Stomach smooth muscle (tissue), 2 donors: ENCODE measurements at regions not wholly inside any gene's neighbourhood (a gene's known extent, or its start where the extent isn't known, plus 50 kb on each side); places are given as distances from the start of the nearest gene placed in this dataset.

Experiments used
- H3K27ac ChIP-seq: one replicate; pipeline ENCODE4 v1.7.0; 2013; ENCODE audit warnings: mild to moderate bottlenecking, low read length, inconsistent platforms
- H3K27me3 ChIP-seq, 2 donors: one replicate each; pipeline ENCODE4 v1.7.0; 2013; ENCODE audit warnings: low read length in 2 of 2; ENCODE audit not compliant: insufficient read depth in 2 of 2, control insufficient read depth in 1 of 2
- H3K36me3 ChIP-seq, 2 donors: one replicate each; pipeline ENCODE4 v1.7.0; 2013; ENCODE audit warnings: low read length in 2 of 2; ENCODE audit not compliant: control insufficient read depth in 2 of 2, insufficient read depth in 2 of 2
- H3K4me1 ChIP-seq: one replicate; pipeline ENCODE4 v1.7.0; 2013; ENCODE audit warnings: low read length; ENCODE audit not compliant: control insufficient read depth, insufficient read depth
- H3K4me3 ChIP-seq, 2 donors: one replicate each; pipeline ENCODE4 v1.7.0; 2013; ENCODE audit warnings: low read length in 2 of 2
- H3K9ac ChIP-seq, 2 donors: one replicate each; pipeline ENCODE4 v1.7.0; 2013; ENCODE audit warnings: low read length in 2 of 2, mild to moderate bottlenecking in 1 of 2
- H3K9me3 ChIP-seq, 2 donors: one replicate each; pipeline ENCODE4 v1.7.0; 2013; ENCODE audit warnings: low read length in 2 of 2; ENCODE audit not compliant: control insufficient read depth in 2 of 2
- donor health status: healthy.
- donor health status: Pancreatic carcinoma.

GRCh38 chr2:48854681-48855080, 99.2 kb upstream of the LHCGR start:
- no peaks in the 10 kb centered on the region for H3K27me3 ChIP-seq
- peak overlapping the region; percentile 81 for H3K27ac ChIP-seq
- H3K36me3 ChIP-seq = no peaks in the 10 kb centered on the region
- H3K9me3 ChIP-seq = no peaks in the 10 kb centered on the region
- H3K4me1 ChIP-seq = peaks cover 20% of the 10 kb centered on the region
- H3K4me3 ChIP-seq = no peak overlapping the region
- H3K9ac ChIP-seq = no peak overlapping the region

DNA sequence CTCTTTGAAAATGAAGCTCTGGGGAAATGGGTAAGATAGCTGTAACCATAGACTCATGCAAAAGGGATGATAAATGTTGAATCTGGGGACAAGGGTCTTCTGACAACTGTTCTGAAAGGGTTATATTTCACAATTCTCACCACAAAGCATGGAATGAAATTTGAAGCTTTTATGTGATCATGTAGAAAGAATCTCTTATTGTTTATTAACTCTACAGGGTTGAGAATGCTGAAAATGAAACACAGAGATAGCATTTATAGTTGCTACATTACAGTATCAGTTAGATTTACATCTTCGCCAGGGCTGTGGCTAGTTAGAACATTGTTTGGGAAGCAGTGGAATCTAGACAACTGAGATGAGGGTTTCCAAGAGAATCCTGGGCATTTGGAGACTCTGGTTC, 97.4 kb upstream of the LHCGR start:
- no peaks in the 10 kb centered on the region for H3K9me3 ChIP-seq
- peak overlapping the region; percentile 18 for H3K27ac ChIP-seq
- no peak overlapping the region for H3K9ac ChIP-seq
- H3K27me3 ChIP-seq = no peaks in the 10 kb centered on the region
- H3K36me3 ChIP-seq = no peaks in the 10 kb centered on the region
- peaks cover 25% of the 10 kb centered on the region for H3K4me1 ChIP-seq
- no peak overlapping the region for H3K4me3 ChIP-seq

DNA sequence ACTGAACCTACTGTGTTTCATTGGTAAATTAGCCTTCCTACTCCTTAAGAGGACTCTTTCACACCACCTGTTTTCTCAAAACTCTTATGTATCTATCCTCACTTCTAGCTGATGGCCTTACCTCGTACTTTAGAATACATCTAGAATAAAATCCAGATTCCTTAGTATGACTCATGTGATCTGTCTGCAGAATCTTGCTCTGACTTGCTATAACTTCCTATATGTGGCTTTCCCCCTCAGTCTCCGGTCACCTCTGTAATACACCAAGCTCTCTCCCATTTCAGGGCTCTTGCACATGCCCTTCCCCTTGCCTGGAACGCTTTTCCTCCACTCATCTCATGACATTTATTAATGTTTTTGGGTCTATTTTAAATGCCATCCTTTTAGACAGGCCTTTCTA, 95.6 kb upstream of the LHCGR start:
- Histone ChIP-seq H3K4me3 (no peak overlapping the region), H3K9ac (no peak overlapping the region), H3K27ac (no peak overlapping the region), H3K4me1 (peaks cover 16% of the 10 kb centered on the region), H3K27me3 (no peaks in the 10 kb centered on the region), H3K9me3 (no peaks in the 10 kb centered on the region), H3K36me3 (no peaks in the 10 kb centered on the region)

GRCh38 chr2:48849770-48850169, 94.2 kb upstream of the LHCGR start:
- Histone ChIP-seq H3K27me3 (no peaks in the 10 kb centered on the region), H3K4me1 (peaks cover 10% of the 10 kb centered on the region), H3K9ac (no peak overlapping the region)

GRCh38 chr2:48845684-48846083, 90.2 kb upstream of the LHCGR start:
- Histone ChIP-seq H3K27me3 (no peaks in the 10 kb centered on the region), H3K9me3 (no peaks in the 10 kb centered on the region), H3K9ac (no peak overlapping the region), H3K4me1 (peaks cover 11% of the 10 kb centered on the region), H3K4me3 (no peak overlapping the region), H3K27ac (no peak overlapping the region), H3K36me3 (peaks cover 0 to under 1% of the 10 kb centered on the region in 2 donors)

More at GRCh38 chr2:48849770-48850169, 94.2 kb upstream of the LHCGR start:
- H3K27ac ChIP-seq = no peak overlapping the region
- H3K9me3 ChIP-seq = no peaks in the 10 kb centered on the region
- H3K36me3 ChIP-seq = no peaks in the 10 kb centered on the region
- no peak overlapping the region for H3K4me3 ChIP-seq

DNA sequence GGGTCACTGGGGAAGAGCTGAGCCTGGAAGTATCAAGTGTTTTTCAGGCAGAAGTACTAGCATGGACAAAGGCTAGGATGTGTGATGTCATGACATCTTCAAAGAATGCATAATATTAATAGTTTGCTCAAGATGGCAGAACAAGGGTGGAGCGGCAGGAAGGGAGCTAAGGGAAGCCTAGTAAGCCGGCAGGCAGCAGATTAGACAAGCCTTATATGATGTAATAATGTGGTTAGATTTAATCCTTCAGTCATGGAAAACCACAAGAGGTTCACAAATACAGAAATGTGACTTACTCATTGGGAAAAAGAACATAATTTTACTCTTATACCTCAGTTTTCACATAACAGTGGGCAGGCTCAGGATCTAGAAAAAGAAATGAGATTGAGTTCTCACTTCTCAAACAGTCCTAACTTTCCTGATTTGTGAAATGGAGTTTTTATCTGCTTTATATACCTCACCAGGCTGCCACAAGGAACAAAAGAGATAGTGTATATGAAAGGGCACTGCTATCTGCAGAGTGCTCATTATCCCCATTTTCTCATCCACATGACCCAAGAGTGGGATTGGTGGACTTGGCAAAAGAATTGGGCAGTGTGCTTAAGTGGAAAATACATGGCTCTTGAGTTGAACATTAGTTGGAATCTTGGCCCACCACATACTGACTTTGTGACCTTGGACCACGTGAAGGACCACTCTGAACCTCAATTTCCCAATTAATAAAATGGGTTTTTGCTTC, 89.1 kb upstream of the LHCGR start:
- Histone ChIP-seq H3K9ac (no peak overlapping the region), H3K9me3 (no peaks in the 10 kb centered on the region), H3K27ac (no peak overlapping the region), H3K4me1 (peaks cover 11% of the 10 kb centered on the region), H3K4me3 (no peak overlapping the region), H3K36me3 (peaks cover 0 to 2% of the 10 kb centered on the region in 2 donors), H3K27me3 (no peaks in the 10 kb centered on the region)

- Histone ChIP-seq H3K27ac (no peak overlapping the region), H3K36me3 (peaks cover 0 to 2% of the 10 kb centered on the region in 2 donors), H3K4me3 (no peak overlapping the region), H3K4me1 (peaks cover 6% of the 10 kb centered on the region), H3K27me3 (no peaks in the 10 kb centered on the region), H3K9ac (no peak overlapping the region), H3K9me3 (no peaks in the 10 kb centered on the region)
Measured at GRCh38 chr2:48841126-48841525, 85.6 kb upstream of the LHCGR start.

DNA sequence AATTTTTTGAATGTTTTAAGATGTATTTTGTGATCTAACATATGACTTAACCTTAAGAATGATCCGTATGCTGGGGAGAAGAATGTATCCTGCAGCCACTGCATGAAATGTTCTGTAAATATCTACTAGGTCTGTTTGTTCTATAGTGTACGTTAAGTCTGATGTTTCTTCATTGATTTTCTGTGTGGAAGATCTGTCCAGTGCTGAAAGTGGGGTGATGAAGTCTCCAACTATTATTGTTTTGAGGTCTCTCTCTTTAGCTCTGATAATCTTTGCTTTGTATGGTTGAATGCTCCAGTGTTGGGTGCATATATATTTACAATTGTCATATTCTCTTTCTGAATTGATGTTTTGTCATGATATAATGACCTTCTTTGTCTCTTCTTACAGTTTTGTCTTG, 82.5 kb upstream of the LHCGR start:
- Histone ChIP-seq H3K27me3 (no peaks in the 10 kb centered on the region), H3K27ac (no peak overlapping the region), H3K36me3 (peaks cover 0 to 2% of the 10 kb centered on the region in 2 donors), H3K4me1 (peaks cover under 1% of the 10 kb centered on the region), H3K4me3 (no peak overlapping the region), H3K9ac (no peak overlapping the region), H3K9me3 (peaks cover 0 to 3% of the 10 kb centered on the region in 2 donors)

DNA sequence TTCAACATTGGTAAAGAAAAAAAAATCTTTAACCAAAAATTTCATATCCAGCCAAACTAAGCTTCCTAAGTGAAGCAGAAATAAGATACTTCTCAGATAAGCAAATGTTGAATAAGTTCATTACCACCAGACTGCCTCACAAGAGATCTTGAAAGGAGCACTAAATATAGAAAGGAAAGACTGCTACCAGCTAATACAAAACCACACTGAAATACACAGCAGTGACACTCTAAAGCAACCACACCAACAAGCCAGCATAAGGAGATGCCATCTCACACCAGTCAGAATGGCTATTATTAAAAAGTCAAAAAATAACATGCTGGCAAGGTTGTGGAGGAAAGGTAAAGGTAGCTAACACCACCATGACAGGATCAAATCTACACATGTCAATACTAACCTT, 74.0 kb upstream of the LHCGR start:
- H3K9me3 ChIP-seq = peaks cover 0 to 3% of the 10 kb centered on the region in 2 donors
- no peak overlapping the region for H3K4me3 ChIP-seq
- no peak overlapping the region for H3K9ac ChIP-seq
- H3K27me3 ChIP-seq = no peaks in the 10 kb centered on the region
- no peaks in the 10 kb centered on the region for H3K4me1 ChIP-seq
- no peak overlapping the region for H3K27ac ChIP-seq
- H3K36me3 ChIP-seq = no peaks in the 10 kb centered on the region

- no peaks in the 10 kb centered on the region for H3K4me1 ChIP-seq
Measured at GRCh38 chr2:48829036-48829435, 73.5 kb upstream of the LHCGR start.

GRCh38 chr2:48826986-48827385, 71.5 kb upstream of the LHCGR start:
- Histone ChIP-seq H3K27me3 (no peaks in the 10 kb centered on the region), H3K4me3 (no peak overlapping the region), H3K27ac (no peak overlapping the region), H3K9ac (no peak overlapping the region), H3K9me3 (no peaks in the 10 kb centered on the region), H3K4me1 (no peaks in the 10 kb centered on the region), H3K36me3 (no peaks in the 10 kb centered on the region)

More at GRCh38 chr2:48829036-48829435, 73.5 kb upstream of the LHCGR start:
- Histone ChIP-seq H3K9me3 (peaks cover 0 to 3% of the 10 kb centered on the region in 2 donors), H3K27me3 (no peaks in the 10 kb centered on the region), H3K4me3 (no peak overlapping the region), H3K27ac (no peak overlapping the region), H3K36me3 (no peaks in the 10 kb centered on the region), H3K9ac (no peak overlapping the region)
